Skin of body (tissue), 1 donor: ENCODE measurements at regions not wholly inside any gene's neighbourhood (a gene's known extent, or its start where the extent isn't known, plus 50 kb on each side); places are given as distances from the start of the nearest gene placed in this dataset.

Experiments used
- DNase-seq: peaks from one replicate; lab custom pipeline; 2025; lab: John Stamatoyannopoulos, UW

DNA sequence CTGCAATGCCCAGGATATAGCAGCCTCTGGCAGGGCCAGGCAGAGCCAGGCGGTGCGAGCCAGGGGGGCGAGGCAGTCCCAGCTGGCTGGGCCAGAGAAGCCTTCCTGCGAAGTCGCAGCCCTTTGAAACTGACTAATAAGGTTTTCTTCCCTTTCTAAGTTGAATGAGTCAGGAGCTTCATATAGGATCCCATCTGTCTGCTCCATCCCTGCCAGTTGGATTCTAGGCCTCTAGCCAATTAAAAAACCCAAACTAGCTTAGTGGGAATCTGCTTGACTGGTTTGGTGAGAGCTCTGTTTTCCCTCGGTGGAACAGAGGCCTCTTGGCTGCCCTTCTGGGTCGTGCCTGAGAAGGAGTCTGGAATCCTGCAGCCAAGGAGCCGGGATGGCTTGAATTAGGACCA lies 70.1 kb upstream of the RAPGEF1 start:
- peak; percentile 30 for DNase-seq

DNA sequence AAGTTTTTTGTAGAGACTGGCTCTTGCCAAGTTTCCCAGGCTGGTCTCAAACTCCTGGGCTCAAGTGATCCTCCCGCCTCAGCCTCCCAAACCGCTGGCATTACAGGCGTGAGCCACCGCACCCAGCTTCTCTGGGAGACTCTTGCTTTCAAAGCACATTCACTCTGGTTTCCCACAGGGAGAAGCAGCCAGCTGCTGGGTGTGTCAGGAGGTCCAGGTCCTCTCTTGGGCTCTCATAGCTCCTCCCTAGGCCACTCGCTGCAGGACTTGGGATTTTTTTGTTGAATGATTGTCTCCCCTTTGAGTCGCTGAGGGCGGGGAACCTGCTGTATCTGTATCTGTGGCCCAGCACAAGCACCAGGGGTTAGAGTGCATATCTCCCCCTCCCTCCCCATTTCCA lies 68.4 kb upstream of the RAPGEF1 start:
- no peak for DNase-seq

DNA sequence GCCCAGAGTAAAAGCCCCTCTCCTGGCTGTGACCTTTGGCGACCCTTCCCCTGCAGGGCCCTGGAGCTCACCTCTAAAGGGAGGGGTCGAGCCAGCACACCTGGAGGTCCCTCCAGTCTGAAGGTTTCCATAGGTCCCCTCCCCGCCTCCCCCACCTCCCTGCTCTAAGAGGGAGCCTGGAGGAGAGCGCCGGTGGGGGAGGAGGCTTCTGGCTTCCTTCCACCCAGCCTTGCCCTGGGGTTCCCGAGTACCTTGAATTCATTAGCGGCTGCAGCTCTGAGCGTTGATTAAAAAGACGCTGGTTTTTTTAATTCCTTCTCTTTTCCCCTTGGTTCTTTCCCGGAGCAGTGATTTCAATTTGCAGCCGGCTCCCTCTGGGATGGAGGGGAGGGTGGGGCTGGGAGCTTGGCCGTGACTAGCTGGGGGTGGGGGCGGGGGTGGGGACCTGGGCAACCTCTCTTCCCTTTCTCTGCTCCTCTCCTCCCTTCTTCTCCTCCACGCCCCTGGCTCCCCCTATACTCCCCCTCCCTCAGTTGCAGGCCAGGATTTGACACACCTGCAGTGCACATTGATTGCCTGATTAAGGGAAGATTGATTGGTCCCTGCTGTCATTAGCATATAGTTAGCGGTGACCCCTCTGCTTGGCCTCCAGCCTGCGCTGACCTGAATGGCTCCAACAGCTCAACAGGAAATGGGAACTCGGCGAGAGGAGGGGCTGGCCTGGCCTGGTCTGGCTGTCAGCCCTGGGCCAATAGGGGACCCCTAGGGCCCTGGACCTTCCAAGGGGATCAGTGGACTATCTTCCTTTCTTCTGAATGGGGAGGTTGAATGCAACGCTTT lies 67.5 kb upstream of the RAPGEF1 start:
- no peak for DNase-seq

- DNase-seq, result no peak
Measured at GRCh38 chr9:131805803-131806202, 65.9 kb upstream of the RAPGEF1 start.

DNA sequence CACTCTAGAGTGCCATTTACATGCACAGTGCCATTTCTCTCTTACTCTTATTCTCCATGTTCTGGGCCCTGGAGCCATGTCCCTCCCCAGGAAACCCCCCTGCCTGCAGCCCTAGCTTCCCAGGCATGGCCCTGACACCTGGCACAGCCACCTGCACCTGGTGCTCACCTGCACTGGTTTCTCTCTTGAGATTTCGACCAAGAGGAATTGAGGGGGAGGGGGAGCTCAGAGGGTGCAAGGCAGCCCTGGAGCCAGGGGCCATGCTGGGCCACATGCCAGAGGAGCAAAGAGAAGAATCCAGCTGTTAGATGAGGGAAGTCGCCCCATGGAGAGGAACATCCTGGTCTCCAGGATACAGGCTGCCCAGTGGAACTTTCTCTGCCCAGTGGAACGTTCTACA lies 65.0 kb upstream of the RAPGEF1 start:
- DNase-seq, result no peak

GRCh38 chr9:131803758-131804411 lies 64.0 kb upstream of the RAPGEF1 start:
- no peak for DNase-seq

DNA sequence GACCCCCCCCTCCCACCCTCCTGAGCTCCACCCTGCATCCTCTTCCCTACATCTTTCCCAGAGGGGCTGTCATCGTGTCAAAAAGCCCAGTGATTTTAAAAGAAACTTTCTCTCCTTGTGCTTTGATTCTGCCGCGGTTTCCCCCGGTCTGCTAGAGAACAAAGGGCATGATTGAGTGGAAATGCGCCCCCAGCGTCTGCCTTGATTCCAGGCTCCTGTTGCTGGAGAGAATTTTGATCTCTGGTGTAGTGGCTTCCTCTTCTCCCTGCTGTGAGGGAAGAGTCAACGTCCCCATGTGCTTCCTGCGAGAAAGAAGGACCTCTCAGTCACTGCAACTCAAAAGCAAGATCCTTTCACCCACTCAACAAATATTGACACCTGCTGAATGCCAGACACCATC lies 61.9 kb upstream of the RAPGEF1 start:
- DNase-seq, result no peak

DNA sequence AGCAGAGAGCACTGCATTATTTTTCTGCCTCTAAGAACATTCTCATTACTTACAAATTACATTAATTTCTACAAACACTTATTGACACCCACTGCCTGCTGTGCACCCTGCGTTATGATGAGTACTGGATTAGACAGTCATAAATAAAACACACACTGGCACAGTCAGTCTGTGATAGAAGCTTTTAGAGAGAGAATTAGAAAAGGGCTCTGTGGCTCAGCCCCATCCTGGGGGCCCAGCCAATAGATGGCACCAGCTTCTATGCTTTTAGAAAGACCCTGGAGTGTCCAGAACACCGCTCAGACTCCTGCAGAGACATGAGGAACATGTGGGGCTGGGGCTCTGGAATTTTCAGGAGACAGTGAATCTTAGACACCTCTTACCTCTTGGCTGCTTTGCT lies 61.0 kb upstream of the RAPGEF1 start:
- no peak for DNase-seq

DNA sequence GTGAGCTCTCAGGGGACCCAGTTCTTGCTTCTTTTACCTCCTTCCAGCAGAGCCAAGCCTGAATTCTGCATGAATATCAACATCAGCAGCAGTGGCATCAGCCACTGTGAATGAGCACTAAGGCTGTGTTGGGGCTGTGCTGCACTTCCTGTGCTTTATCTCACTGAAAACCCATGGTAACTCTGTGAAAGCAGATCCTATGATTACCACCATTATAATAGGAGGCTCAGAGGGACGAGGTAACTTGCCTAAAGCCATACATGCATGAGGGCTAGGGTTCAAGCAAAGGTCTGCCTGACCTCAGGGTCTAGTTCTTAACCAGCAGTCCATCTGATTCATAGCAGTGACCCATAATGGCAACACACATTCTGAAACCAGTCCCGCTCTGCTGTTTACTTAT lies 60.5 kb upstream of the RAPGEF1 start:
- DNase-seq, result no peak

- no peak for DNase-seq
Measured at GRCh38 chr9:131799177-131799823, 59.4 kb upstream of the RAPGEF1 start.

DNA sequence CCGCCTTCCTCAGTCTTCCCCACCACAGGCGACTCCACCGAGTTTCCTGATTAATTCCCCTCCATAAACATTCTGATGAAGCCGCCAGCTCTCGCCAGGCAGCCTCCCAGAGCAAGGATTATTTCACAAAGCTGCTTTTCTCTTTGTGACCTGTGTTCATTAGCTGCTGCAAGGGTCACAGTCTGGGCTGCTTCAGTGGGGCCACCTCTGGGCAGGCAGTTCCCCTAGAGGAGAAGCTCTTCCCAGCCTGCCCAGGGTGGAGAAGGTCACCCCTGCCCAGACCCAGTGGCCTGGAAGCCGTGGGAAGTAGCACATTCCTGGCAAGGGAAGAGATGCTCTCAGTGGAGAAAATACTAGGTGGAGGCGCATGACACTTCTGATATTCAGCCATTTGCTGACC lies 58.4 kb upstream of the RAPGEF1 start:
- DNase-seq, result no peak

GRCh38 chr9:131794393-131794792 lies 54.5 kb upstream of the RAPGEF1 start:
- DNase-seq, result no peak

GRCh38 chr9:131791542-131792254 lies 51.8 kb upstream of the RAPGEF1 start:
- no peak for DNase-seq
